ENCODE measurements at regions not wholly inside any gene's neighbourhood (a gene's known extent, or its start where the extent isn't known, plus 50 kb on each side); places are given as distances from the start of the nearest gene placed in this dataset.

DNA sequence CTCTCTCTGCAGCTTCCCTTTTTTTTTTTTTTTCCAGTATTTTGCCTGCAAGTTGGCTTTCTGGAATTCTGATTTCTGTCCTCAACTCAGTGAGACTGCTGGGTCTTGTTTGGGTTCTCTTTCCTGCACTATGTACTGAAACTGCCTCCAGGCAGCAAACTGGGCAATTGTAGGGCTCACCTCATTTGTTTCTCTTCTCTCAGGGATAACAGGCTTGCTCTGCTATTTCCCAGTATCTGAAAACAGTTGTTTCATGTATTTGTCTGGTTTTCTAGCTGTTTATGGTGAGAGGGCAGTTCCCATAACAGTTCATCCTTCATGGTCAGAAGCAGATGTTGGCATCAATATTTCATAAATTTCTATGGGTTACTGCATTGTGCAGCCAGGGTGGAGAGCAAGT, 206.0 kb downstream of the CYRIA start:
- TF ChIP-seq SIN3A (IDR thresholded peaks at IDR 0.05; ENCODE audit: borderline replicate concordance, insufficient read depth, low read length): no peak
- no peak for TF ChIP-seq POLR2AphosphoS5 (IDR thresholded peaks at IDR 0.05; ENCODE audit: low read depth, low read length)
- no peak for TF ChIP-seq FOXP2 (optimal IDR thresholded peaks at IDR 0.05; ENCODE audit: borderline replicate concordance, extremely low read depth, extremely low read length, insufficient read depth)
- TF ChIP-seq, protein P1, sequence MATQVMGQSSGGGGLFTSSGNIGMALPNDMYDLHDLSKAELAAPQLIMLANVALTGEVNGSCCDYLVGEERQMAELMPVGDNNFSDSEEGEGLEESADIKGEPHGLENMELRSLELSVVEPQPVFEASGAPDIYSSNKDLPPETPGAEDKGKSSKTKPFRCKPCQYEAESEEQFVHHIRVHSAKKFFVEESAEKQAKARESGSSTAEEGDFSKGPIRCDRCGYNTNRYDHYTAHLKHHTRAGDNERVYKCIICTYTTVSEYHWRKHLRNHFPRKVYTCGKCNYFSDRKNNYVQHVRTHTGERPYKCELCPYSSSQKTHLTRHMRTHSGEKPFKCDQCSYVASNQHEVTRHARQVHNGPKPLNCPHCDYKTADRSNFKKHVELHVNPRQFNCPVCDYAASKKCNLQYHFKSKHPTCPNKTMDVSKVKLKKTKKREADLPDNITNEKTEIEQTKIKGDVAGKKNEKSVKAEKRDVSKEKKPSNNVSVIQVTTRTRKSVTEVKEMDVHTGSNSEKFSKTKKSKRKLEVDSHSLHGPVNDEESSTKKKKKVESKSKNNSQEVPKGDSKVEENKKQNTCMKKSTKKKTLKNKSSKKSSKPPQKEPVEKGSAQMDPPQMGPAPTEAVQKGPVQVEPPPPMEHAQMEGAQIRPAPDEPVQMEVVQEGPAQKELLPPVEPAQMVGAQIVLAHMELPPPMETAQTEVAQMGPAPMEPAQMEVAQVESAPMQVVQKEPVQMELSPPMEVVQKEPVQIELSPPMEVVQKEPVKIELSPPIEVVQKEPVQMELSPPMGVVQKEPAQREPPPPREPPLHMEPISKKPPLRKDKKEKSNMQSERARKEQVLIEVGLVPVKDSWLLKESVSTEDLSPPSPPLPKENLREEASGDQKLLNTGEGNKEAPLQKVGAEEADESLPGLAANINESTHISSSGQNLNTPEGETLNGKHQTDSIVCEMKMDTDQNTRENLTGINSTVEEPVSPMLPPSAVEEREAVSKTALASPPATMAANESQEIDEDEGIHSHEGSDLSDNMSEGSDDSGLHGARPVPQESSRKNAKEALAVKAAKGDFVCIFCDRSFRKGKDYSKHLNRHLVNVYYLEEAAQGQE (IDR thresholded peaks at IDR 0.05; ENCODE audit: insufficient read depth in 1 of 2, low read depth in 2 of 2, low read length in 2 of 2): no peak
- no peak for TF ChIP-seq TAF1 (IDR thresholded peaks at IDR 0.05; ENCODE audit: borderline replicate concordance, insufficient read depth, low read length)

DNA sequence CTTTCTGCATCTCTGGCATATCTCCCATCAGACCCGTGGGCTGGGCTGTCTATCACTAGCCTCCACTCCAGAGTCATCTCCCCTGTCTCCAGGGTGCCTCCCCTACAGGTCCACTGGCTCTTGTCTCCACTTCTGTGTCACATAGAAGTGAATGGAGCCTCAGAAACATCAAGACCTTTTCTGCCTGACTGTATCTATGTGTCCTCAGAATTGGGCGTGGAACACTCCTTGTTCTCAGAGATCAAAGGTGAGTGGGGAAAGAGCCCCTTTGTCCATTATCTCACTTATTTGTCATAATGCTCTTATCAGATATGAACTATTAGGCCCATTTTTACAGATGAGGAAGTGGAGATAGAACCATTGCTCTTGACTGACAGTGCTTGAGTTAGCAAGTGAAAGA, 211.0 kb downstream of the CYRIA start:
- TF ChIP-seq, protein P1 (IDR thresholded peaks at IDR 0.05; ENCODE audit: insufficient read depth in 1 of 2, low read depth in 2 of 2, low read length in 2 of 2): no peak
- no peak for TF ChIP-seq SIN3A (IDR thresholded peaks at IDR 0.05; ENCODE audit: borderline replicate concordance, insufficient read depth, low read length)
- no peak for TF ChIP-seq FOXP2 (optimal IDR thresholded peaks at IDR 0.05; ENCODE audit: borderline replicate concordance, extremely low read depth, extremely low read length, insufficient read depth)
- no peak for TF ChIP-seq TAF1 (IDR thresholded peaks at IDR 0.05; ENCODE audit: borderline replicate concordance, insufficient read depth, low read length)
- no peak for TF ChIP-seq POLR2AphosphoS5 (IDR thresholded peaks at IDR 0.05; ENCODE audit: low read depth, low read length)

- TF ChIP-seq TAF1 (IDR thresholded peaks at IDR 0.05; ENCODE audit: borderline replicate concordance, insufficient read depth, low read length) (no peak), SIN3A (IDR thresholded peaks at IDR 0.05; ENCODE audit: borderline replicate concordance, insufficient read depth, low read length) (no peak), FOXP2 (optimal IDR thresholded peaks at IDR 0.05; ENCODE audit: borderline replicate concordance, extremely low read depth, extremely low read length, insufficient read depth) (no peak), POLR2AphosphoS5 (IDR thresholded peaks at IDR 0.05; ENCODE audit: low read depth, low read length) (no peak)
- TF ChIP-seq, protein P1 (IDR thresholded peaks at IDR 0.05; ENCODE audit: insufficient read depth in 1 of 2, low read depth in 2 of 2, low read length in 2 of 2): no peak
Observed at GRCh38 chr2:16452123-16452522, 213.5 kb downstream of the CYRIA start.

GRCh38 chr2:16446706-16447105, 218.9 kb downstream of the CYRIA start:
- TF ChIP-seq, protein P1 (IDR thresholded peaks at IDR 0.05; ENCODE audit: insufficient read depth in 1 of 2, low read depth in 2 of 2, low read length in 2 of 2): no peak
- no peak for TF ChIP-seq SIN3A (IDR thresholded peaks at IDR 0.05; ENCODE audit: borderline replicate concordance, insufficient read depth, low read length)
- TF ChIP-seq POLR2AphosphoS5 (IDR thresholded peaks at IDR 0.05; ENCODE audit: low read depth, low read length): no peak
- no peak for TF ChIP-seq TAF1 (IDR thresholded peaks at IDR 0.05; ENCODE audit: borderline replicate concordance, insufficient read depth, low read length)
- no peak for TF ChIP-seq FOXP2 (optimal IDR thresholded peaks at IDR 0.05; ENCODE audit: borderline replicate concordance, extremely low read depth, extremely low read length, insufficient read depth)

GRCh38 chr2:16442971-16443370, 222.7 kb downstream of the CYRIA start:
- no peak for TF ChIP-seq POLR2AphosphoS5 (IDR thresholded peaks at IDR 0.05; ENCODE audit: low read depth, low read length)
- TF ChIP-seq TAF1 (IDR thresholded peaks at IDR 0.05; ENCODE audit: borderline replicate concordance, insufficient read depth, low read length): no peak
- TF ChIP-seq SIN3A (IDR thresholded peaks at IDR 0.05; ENCODE audit: borderline replicate concordance, insufficient read depth, low read length): no peak
- TF ChIP-seq FOXP2 (optimal IDR thresholded peaks at IDR 0.05; ENCODE audit: borderline replicate concordance, extremely low read depth, extremely low read length, insufficient read depth): no peak
